BJ (cell line): ENCODE measurements at regions not wholly inside any gene's neighbourhood (a gene's known extent, or its start where the extent isn't known, plus 50 kb on each side); places are given as distances from the start of the nearest gene placed in this dataset.

Source experiments
- CTCF ChIA-PET: fragments of 350-600 bp; formaldehyde crosslinking; extraction: SDS; loops from one replicate; lab custom pipeline; 2021; ENCODE audit warnings: antibody characterized with exemption, inconsistent platforms; lab: Yijun Ruan, JAX
- POLR2A ChIA-PET: fragments of 300-600 bp; sonication (Branson Sonifier 250); formaldehyde crosslinking; extraction: SDS; loops from one replicate; lab custom pipeline; 2021; ENCODE audit warnings: antibody characterized with exemption; lab: Charles Lee
- DNase-seq: peaks from one replicate; pipeline ENCODE4 v3.0.0-alpha.2; 2011; ENCODE audit warnings: low read depth
- H3K27me3 ChIP-seq: 2 replicates; pipeline ENCODE4 v1.6.0; 2011; ENCODE audit warnings: low read length; ENCODE audit not compliant: control insufficient read depth, insufficient read depth
- H3K36me3 ChIP-seq: 2 replicates; pipeline ENCODE4 v1.5.1; 2011; ENCODE audit warnings: low read length; ENCODE audit not compliant: control insufficient read depth, insufficient read depth
- H3K4me3 ChIP-seq: 2 replicates; pipeline ENCODE4 v1.5.1; 2011; ENCODE audit warnings: low read depth, mild to moderate bottlenecking, control low read depth, low read length
- CTCF ChIP-seq: IDR thresholded peaks from 2 replicates; pipeline ENCODE4 v1.5.1; 2011; ENCODE audit warnings: low read depth, mild to moderate bottlenecking, control low read depth, inconsistent platforms, low read length, moderate library complexity; ENCODE audit not compliant: insufficient read depth

- Histone ChIP-seq H3K4me3 (peak overlapping the region; percentile 13; the same call in 1 of the 2 replicates), H3K36me3 (no peaks in the 10 kb centered on the region), H3K27me3 (no peaks in the 10 kb centered on the region)
- peak; percentile 99 for DNase-seq
- POLR2A ChIA-PET = no interaction called here
- CTCF ChIA-PET = interaction anchor here (0.6 to 1.3 kb wide), 3 partner anchors 44 to 548 kb away, joined by 3 to 5 read pairs (median 4); no protein-coding TSS in a partner anchor
- no peak for TF ChIP-seq CTCF
Observed at GRCh38 chr1:59150577-59151386, 146.1 kb upstream of the FGGY start.

DNA sequence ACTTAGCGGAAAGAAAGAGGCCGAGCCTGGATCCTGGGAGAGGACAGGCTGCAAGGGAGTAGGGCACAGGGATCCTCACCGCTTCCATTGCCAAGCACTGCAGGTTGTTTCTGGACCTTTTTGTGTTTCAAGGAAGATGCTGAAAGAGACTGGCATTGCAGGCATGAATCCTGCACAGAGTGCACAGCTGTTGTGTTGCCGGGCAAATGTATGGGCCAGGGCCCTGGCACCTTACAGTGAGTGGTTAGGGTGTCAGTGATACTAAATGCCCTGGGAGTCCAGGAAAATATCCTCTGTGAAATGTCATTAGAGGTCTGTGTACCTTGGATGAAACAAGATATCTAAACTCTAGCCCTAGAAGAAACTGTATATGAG lies 145.5 kb upstream of the FGGY start:
- no peak for TF ChIP-seq CTCF
- POLR2A ChIA-PET = no interaction called here
- DNase-seq = no peak
- Histone ChIP-seq H3K27me3 (no peaks in the 10 kb centered on the region), H3K4me3 (no peak overlapping the region), H3K36me3 (no peaks in the 10 kb centered on the region)
- CTCF ChIA-PET = interaction anchor here (1.3 to 1.5 kb wide), 3 partner anchors 45 to 548 kb away, joined by 4 to 7 read pairs (median 5); no protein-coding TSS in a partner anchor

DNA sequence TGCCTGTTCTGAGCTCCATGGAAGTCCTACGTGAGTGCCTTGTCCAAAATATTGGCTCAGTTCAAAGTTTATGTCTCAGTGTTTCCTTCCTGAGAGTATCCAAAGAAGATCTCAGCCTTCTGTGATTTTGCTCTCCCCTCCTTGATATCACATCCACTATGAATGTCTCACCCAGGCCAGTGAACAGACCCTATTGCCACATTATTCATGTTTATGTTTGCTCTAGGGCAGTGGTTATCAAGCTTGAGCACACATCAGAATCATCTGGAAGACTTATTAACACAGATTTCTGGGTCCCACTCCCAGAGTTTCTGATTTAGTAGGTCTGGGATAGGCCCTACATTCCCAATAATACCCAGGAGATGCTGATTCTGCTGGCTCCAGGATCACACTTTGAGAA lies 145.0 kb upstream of the FGGY start:
- POLR2A ChIA-PET = no interaction called here
- TF ChIP-seq CTCF = no peak
- DNase-seq = no peak
- H3K27me3 ChIP-seq = no peaks in the 10 kb centered on the region
- CTCF ChIA-PET = interaction anchor here (1.3 to 1.5 kb wide), 4 partner anchors 28 to 547 kb away, joined by 3 to 7 read pairs (median 4); no protein-coding TSS in a partner anchor
- H3K36me3 ChIP-seq = no peaks in the 10 kb centered on the region
- no peak overlapping the region for H3K4me3 ChIP-seq

DNA sequence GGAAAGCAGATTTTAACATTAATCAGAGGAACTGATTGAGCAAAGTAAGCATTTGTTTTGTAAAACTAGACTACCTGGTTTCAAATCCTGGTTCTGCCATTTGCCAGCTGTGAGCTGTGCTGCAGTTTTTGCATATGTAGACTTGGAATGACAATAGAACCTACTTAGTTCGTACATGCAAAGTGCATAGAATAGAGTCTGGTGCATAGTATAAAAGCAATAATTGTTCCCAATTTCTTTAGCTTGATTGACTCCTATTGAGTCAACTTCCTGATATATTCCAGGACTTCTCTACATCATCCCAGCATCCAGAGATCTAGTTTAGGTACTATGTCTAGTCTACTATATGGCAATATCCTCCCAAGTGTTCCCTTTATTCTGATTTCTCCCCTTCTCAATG lies 144.4 kb upstream of the FGGY start:
- CTCF ChIA-PET = interaction anchor here (1.5 kb wide), 3 partner anchors 28 to 547 kb away, joined by 3 to 7 read pairs (median 4); no protein-coding TSS in a partner anchor
- no peaks in the 10 kb centered on the region for H3K27me3 ChIP-seq
- no peak for DNase-seq
- no peak overlapping the region for H3K4me3 ChIP-seq
- H3K36me3 ChIP-seq = no peaks in the 10 kb centered on the region
- POLR2A ChIA-PET = no interaction called here
- no peak for TF ChIP-seq CTCF

- DNase-seq = no peak
- no peak for TF ChIP-seq CTCF
- ChIA-PET POLR2A (no interaction called here), CTCF (interaction anchor here (1.9 kb wide), 1 partner anchor 9 kb away, joined by 5 read pairs; no protein-coding TSS in a partner anchor)
- Histone ChIP-seq H3K36me3 (no peaks in the 10 kb centered on the region), H3K27me3 (no peaks in the 10 kb centered on the region), H3K4me3 (no peak overlapping the region)
Observed at GRCh38 chr1:59154401-59154800, 142.5 kb upstream of the FGGY start.
